GM23248 (cell line): ENCODE measurements at regions not wholly inside any gene's neighbourhood (a gene's known extent, or its start where the extent isn't known, plus 50 kb on each side); places are given as distances from the start of the nearest gene placed in this dataset.

Experiments
- DNase-seq: peaks from one replicate; pipeline ENCODE4 v3.0.0-alpha.2; 2015
- H2AFZ ChIP-seq: fragments of 200-600 bp; sonication (generic); 2 replicates; pipeline ENCODE4 v1.6.1; 2016; ENCODE audit warnings: antibody characterized with exemption
- H3F3A ChIP-seq: fragments of 200-600 bp; sonication (generic); 2 replicates; pipeline ENCODE4 v1.6.1; 2016; ENCODE audit warnings: mild to moderate bottlenecking, antibody characterized with exemption, mixed run types; ENCODE audit not compliant: insufficient read depth
- H3K27ac ChIP-seq: fragments of 200-600 bp; sonication (generic); 2 replicates; pipeline ENCODE4 v1.5.1; 2016; ENCODE audit warnings: mild to moderate bottlenecking
- H3K27me3 ChIP-seq: fragments of 200-600 bp; sonication (generic); replicated peaks from 2 replicates; pipeline ENCODE4 v1.6.1; 2016; ENCODE audit warnings: mild to moderate bottlenecking; ENCODE audit not compliant: insufficient read depth
- H3K36me3 ChIP-seq: fragments of 200-600 bp; sonication (generic); 2 replicates; pipeline ENCODE4 v1.6.1; 2016; ENCODE audit warnings: low read depth, mild to moderate bottlenecking
- H3K4me1 ChIP-seq: fragments of 200-600 bp; sonication (generic); 2 replicates; pipeline ENCODE4 v1.6.1; 2016; ENCODE audit warnings: mild to moderate bottlenecking; ENCODE audit not compliant: insufficient read depth
- H3K4me2 ChIP-seq: fragments of 200-600 bp; sonication (generic); one replicate; pipeline ENCODE4 v1.6.1; 2016; ENCODE audit warnings: mild to moderate bottlenecking; ENCODE audit not compliant: unreplicated experiment
- H3K4me3 ChIP-seq: fragments of 200-600 bp; sonication (generic); 2 replicates; pipeline ENCODE4 v1.5.1; 2016; ENCODE audit warnings: mild to moderate bottlenecking
- H3K79me2 ChIP-seq: fragments of 200-600 bp; sonication (generic); 2 replicates; pipeline ENCODE4 v1.6.1; 2016; ENCODE audit warnings: mild to moderate bottlenecking; ENCODE audit not compliant: insufficient read depth
- H3K9ac ChIP-seq: fragments of 200-600 bp; sonication (generic); 2 replicates; pipeline ENCODE4 v1.6.1; 2016; ENCODE audit warnings: mild to moderate bottlenecking
- H3K9me2 ChIP-seq: fragments of 200-600 bp; sonication (generic); 2 replicates; pipeline ENCODE4 v1.6.1; 2016; ENCODE audit warnings: mixed run types, mild to moderate bottlenecking, moderate library complexity; ENCODE audit not compliant: insufficient read depth
- H3K9me3 ChIP-seq: fragments of 200-600 bp; sonication (generic); one replicate; pipeline ENCODE4 v1.6.1; 2017; ENCODE audit warnings: low read depth
- H4K20me1 ChIP-seq: fragments of 200-600 bp; sonication (generic); 2 replicates; pipeline ENCODE4 v1.6.0; 2016; ENCODE audit not compliant: insufficient read depth
- EZH2 ChIP-seq: fragments of 200-600 bp; sonication (generic); IDR thresholded peaks from 2 replicates; pipeline ENCODE4 v1.6.1; 2018; ENCODE audit warnings: antibody characterized with exemption, mild to moderate bottlenecking; ENCODE audit not compliant: insufficient read depth, poor library complexity, severe bottlenecking
- EZH2phosphoT487 ChIP-seq: fragments of 200-600 bp; sonication (generic); IDR thresholded peaks from 2 replicates; pipeline ENCODE4 v1.6.1; 2018; ENCODE audit warnings: antibody characterized with exemption, moderate library complexity, mild to moderate bottlenecking, low read depth; ENCODE audit not compliant: insufficient read depth
- WGBS, 2 experiments: methylation state at CpG; one replicate each; pipeline ENCODE4 v1.1.6; 2015 to 2017; ENCODE audit warnings: low lambda C conversion rate in 2 of 2, low coverage in 1 of 2; ENCODE audit errors: missing lambda C conversion rate in 2 of 2; 5-methylcytosine and 5-hydroxymethylcytosine counted together
- in situ Hi-C: fragments of 300-500 bp; cut with MboI; formaldehyde crosslinking; loops from 2 replicates; pipeline ENCODE4 v1.15.0; 2020

DNA sequence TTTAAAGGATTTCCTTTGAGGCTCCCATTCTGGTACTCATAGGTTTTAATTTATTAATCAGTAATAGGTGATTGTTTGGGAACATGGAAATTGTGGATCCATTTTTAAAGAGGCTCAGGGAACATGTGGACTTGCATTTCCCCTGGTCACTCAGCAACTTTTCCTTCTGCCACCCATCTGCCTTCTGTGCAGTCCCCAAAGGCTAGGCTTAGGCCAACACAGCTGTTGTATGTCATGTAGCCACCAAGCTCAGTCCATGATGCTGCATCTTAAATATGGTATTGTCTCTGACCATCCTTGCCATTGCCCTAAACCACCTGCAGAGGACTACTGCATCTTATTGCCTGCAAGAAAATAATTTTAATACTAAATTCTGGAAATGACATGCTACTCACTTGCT is 416.7 kb upstream of the SEMA6D start:
- Histone ChIP-seq H3K4me1 (no peaks in the 10 kb centered on the region), H3F3A (no peaks in the 10 kb centered on the region), H3K4me3 (no peak overlapping the region), H3K27me3 (no peaks in the 10 kb centered on the region), H3K27ac (no peak overlapping the region), H4K20me1 (no peaks in the 10 kb centered on the region), H3K9me3 (no peaks in the 10 kb centered on the region), H2AFZ (no peak overlapping the region), H3K9me2 (no peaks in the 10 kb centered on the region), H3K9ac (no peak overlapping the region), H3K36me3 (no peaks in the 10 kb centered on the region), H3K4me2 (no peak overlapping the region), H3K79me2 (no peaks in the 10 kb centered on the region)
- no peak for TF ChIP-seq EZH2
- no peak for TF ChIP-seq EZH2phosphoT487
- in situ Hi-C loops: no loop called here
- DNase-seq: no peak

DNA sequence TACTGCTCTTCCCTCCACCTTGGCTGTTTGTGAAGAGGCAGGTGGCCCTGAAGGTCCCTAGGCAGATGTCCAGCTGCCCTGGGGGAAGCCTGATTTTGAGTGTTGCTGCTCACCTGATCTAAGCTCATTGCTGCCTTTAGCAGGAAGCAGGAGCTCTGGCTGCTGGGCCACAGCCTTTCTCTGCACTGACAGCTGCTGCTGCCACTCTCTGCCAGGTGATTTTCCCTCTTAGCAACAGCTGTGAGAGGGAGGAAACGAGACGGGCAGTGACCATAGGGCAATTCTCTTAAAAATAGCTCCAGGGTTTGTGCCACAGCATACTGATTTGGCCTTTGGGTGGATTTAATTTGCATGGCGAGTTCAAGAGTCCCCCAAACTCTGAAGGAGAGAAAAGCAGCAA is 415.8 kb upstream of the SEMA6D start:
- Histone ChIP-seq H3K4me1 (no peaks in the 10 kb centered on the region), H3K4me2 (no peak overlapping the region), H3K9ac (no peak overlapping the region), H3K36me3 (no peaks in the 10 kb centered on the region), H3F3A (no peaks in the 10 kb centered on the region), H3K9me3 (no peaks in the 10 kb centered on the region), H3K27me3 (no peaks in the 10 kb centered on the region), H3K79me2 (no peaks in the 10 kb centered on the region), H3K9me2 (no peaks in the 10 kb centered on the region), H4K20me1 (no peaks in the 10 kb centered on the region), H3K27ac (no peak overlapping the region), H2AFZ (no peak overlapping the region), H3K4me3 (no peak overlapping the region)
- in situ Hi-C loops: no loop called here
- TF ChIP-seq EZH2phosphoT487 (no peak), EZH2 (no peak)
- WGBS, 2 experiments: 26 to 31% methylated on average over 3 of the region's 3 CpGs
- DNase-seq: no peak

DNA sequence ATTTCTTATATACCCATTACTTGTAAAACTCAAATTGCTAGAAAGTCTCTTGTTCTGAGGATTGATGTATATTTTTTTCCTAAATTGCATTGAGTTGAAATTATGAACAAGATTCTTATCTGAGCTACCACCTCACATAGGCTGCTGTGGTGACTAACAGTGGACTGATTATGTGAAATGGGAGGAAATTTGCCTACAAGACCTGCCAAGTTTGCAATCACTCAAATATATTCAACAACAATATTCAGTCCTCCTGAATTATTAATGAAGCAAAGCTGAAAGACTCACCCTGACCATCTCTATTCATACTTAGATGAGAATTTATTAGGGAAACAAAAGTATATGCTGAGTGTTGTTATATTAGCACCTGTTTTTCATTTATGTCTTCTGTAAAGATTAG is 412.6 kb upstream of the SEMA6D start:
- Histone ChIP-seq H3K4me1 (no peaks in the 10 kb centered on the region), H3K9ac (no peak overlapping the region), H3K9me2 (no peaks in the 10 kb centered on the region), H3F3A (no peaks in the 10 kb centered on the region), H3K4me3 (no peak overlapping the region), H3K36me3 (no peaks in the 10 kb centered on the region), H2AFZ (no peak overlapping the region), H3K27me3 (no peaks in the 10 kb centered on the region), H3K4me2 (no peak overlapping the region), H3K9me3 (no peaks in the 10 kb centered on the region), H4K20me1 (no peaks in the 10 kb centered on the region), H3K27ac (no peak overlapping the region), H3K79me2 (no peaks in the 10 kb centered on the region)
- no peak for DNase-seq
- in situ Hi-C loops: no loop called here
- TF ChIP-seq EZH2 (no peak), EZH2phosphoT487 (no peak)

DNA sequence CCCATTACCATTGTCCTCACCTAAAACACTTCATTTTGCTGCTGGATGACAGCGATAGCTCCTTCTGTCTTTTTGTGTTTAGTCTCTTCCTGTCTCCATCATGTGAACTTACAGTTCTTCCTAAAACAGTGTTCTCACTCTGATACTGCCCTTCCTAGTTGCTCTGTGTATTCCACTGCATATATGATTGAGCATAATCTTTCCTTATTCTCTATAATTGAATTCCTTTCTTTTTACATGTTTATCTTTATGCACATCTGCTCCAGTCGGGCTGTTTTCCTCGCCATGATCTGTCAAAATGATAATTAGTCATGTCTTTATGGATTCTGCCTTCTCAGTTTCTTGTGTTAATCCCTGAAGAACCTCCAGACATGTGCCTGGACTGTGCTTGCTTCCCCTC is 405.1 kb upstream of the SEMA6D start:
- Histone ChIP-seq H3K9ac (no peak overlapping the region), H4K20me1 (no peaks in the 10 kb centered on the region), H2AFZ (no peak overlapping the region), H3K4me2 (no peak overlapping the region), H3K36me3 (no peaks in the 10 kb centered on the region), H3K27ac (no peak overlapping the region), H3F3A (no peaks in the 10 kb centered on the region), H3K4me1 (no peaks in the 10 kb centered on the region), H3K9me3 (no peaks in the 10 kb centered on the region), H3K4me3 (no peak overlapping the region), H3K9me2 (no peaks in the 10 kb centered on the region), H3K27me3 (no peaks in the 10 kb centered on the region), H3K79me2 (no peaks in the 10 kb centered on the region)
- no peak for TF ChIP-seq EZH2
- WGBS, 2 experiments: 35 to 40% methylated on average over 3 of the region's 3 CpGs
- in situ Hi-C loops: no loop called here
- no peak for DNase-seq

DNA sequence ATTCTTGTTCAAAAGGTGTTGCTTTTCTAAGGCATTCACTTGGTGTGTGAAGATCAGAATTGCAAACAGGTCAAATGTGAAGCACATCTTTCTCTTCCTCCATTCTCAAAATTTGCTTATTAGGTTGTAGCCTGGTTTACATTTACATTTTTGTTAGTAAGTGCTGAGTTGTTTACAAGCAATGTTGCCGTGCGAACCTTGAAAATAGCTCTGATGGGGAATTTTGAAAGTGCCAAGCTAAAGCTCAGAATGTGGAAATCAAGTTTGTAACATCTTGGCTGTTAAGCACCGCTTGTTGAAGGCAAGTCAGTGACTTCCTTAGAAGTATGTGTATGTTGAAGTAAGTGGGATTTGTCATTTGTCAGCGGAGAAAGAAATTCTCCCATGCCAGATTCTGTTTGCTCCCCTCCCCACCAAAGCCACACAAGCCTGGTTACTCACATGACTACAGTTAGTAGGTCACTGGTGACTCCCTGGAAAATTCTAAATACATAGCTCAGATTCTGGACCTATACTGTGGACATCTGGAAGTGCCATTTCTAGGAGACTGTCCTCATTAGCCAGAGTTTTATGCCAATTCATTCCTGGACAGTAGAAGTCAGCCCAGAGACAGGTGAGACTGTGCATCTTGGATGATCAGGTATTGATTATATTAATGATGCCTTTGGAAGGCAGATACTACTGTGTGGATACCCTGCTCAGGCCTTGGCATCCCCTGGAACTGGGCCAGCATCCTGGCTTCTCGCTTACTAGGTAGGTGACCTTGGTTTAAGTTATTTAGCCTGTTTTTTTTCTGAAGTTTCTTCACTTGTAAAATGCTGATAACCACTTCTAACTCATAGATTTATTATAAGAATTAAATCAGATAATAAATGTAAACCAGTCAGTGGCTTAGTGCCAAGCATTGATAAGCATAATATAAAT is 390.6 kb upstream of the SEMA6D start:
- H3K9ac ChIP-seq: no peak overlapping the region
- H3K4me1 ChIP-seq: no peaks in the 10 kb centered on the region
- no peak overlapping the region for H2AFZ ChIP-seq
- TF ChIP-seq EZH2: no peak
- no peak for TF ChIP-seq EZH2phosphoT487
- in situ Hi-C loops: no loop called here
- 11% methylated on average over 5 of the region's 5 CpGs for WGBS, 2 experiments
- H3K4me3 ChIP-seq: no peak overlapping the region
- no peaks in the 10 kb centered on the region for H4K20me1 ChIP-seq
- H3K27me3 ChIP-seq: no peaks in the 10 kb centered on the region; the same call in 1 of the 2 replicates
- H3F3A ChIP-seq: no peaks in the 10 kb centered on the region
- H3K4me2 ChIP-seq: no peak overlapping the region
- no peak overlapping the region for H3K27ac ChIP-seq
- H3K9me3 ChIP-seq: no peaks in the 10 kb centered on the region
- no peaks in the 10 kb centered on the region for H3K36me3 ChIP-seq
- peak; percentile 1 for DNase-seq
- H3K9me2 ChIP-seq: no peaks in the 10 kb centered on the region
- no peaks in the 10 kb centered on the region for H3K79me2 ChIP-seq
